Activated naive CD4-positive, alpha-beta T cell treated with anti-CD3 and anti-CD28 coated beads, Interleukin-2, amount 50 U/mL, for 24 hours (primary cell): ENCODE measurements at regions not wholly inside any gene's neighbourhood (a gene's known extent, or its start where the extent isn't known, plus 50 kb on each side); places are given as distances from the start of the nearest gene placed in this dataset.

Experiments
- H3K27ac Mint-ChIP-seq: one replicate; pipeline ENCODE4 v1.8.0; 2021; ENCODE audit warnings: mild to moderate bottlenecking, mixed read lengths
- H3K27me3 Mint-ChIP-seq: one replicate; pipeline ENCODE4 v1.8.0; 2021; ENCODE audit warnings: mixed read lengths
- H3K36me3 Mint-ChIP-seq: one replicate; pipeline ENCODE4 v1.8.0; 2021; ENCODE audit warnings: mixed read lengths
- H3K4me1 Mint-ChIP-seq: one replicate; pipeline ENCODE4 v1.8.0; 2021; ENCODE audit warnings: mixed read lengths
- H3K4me3 Mint-ChIP-seq: one replicate; pipeline ENCODE4 v1.8.0; 2021; ENCODE audit warnings: mild to moderate bottlenecking, mixed read lengths
- H3K9me3 Mint-ChIP-seq: one replicate; pipeline ENCODE4 v1.8.0; 2021; ENCODE audit warnings: mixed read lengths

GRCh38 chr6:21350926-21351325 lies 242.6 kb upstream of the SOX4 start:
- H3K4me1 Mint-ChIP-seq = no peaks in the 10 kb centered on the region
- H3K27ac Mint-ChIP-seq = no peak overlapping the region
- peaks cover 1% of the 10 kb centered on the region for H3K27me3 Mint-ChIP-seq
- H3K36me3 Mint-ChIP-seq = no peaks in the 10 kb centered on the region
- no peaks in the 10 kb centered on the region for H3K9me3 Mint-ChIP-seq
- H3K4me3 Mint-ChIP-seq = no peak overlapping the region

DNA sequence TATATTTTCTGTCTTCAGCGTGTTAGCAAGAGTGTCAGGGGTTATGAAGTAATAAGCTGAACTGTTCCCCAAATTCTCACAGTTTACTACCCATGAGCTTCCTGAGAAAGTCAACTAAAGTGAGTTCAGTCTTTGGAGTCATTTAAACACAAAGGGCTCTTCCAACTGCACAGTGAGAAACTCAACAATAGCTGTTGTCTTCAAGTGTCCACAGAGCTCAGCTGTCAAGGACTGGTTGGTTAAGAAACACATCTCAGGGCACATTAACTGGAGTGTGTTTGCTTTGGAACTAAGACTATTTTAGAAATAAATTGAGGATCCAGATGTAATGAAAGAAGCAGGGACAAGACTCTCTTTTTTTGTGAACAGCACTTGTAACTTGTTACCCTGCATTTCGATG lies 241.4 kb upstream of the SOX4 start:
- Mint-ChIP-seq H3K9me3 (no peaks in the 10 kb centered on the region), H3K4me1 (no peaks in the 10 kb centered on the region), H3K4me3 (no peak overlapping the region)

DNA sequence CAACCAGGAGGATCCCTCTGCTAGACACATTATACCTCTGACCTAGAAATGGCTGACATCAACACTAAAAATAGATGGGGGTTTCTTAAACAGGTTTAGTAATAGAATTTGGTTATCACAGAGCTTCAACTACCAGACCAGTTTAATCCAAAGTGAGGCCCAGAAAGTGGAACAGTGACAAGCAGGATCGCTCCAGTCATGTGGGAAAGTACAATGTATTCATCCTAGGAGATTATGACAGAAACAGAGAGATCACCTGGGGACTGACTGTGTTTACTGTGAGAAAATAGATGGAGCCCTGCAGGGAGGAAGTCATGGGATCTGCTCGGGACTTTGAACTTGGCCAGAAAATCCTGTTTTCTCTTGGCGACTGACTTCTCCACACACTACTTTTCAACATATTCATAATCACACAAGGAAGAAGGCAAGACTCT lies 238.7 kb upstream of the SOX4 start:
- Mint-ChIP-seq H3K27me3 (no peaks in the 10 kb centered on the region), H3K4me1 (no peaks in the 10 kb centered on the region), H3K36me3 (no peaks in the 10 kb centered on the region), H3K27ac (no peak overlapping the region), H3K4me3 (no peak overlapping the region), H3K9me3 (no peaks in the 10 kb centered on the region)

More for the DNA sequence above, 241.4 kb upstream of the SOX4 start:
- Mint-ChIP-seq H3K27ac (no peak overlapping the region), H3K27me3 (no peaks in the 10 kb centered on the region), H3K36me3 (no peaks in the 10 kb centered on the region)

GRCh38 chr6:21355638-21356037 lies 237.9 kb upstream of the SOX4 start:
- Mint-ChIP-seq H3K27ac (no peak overlapping the region), H3K9me3 (no peaks in the 10 kb centered on the region), H3K36me3 (no peaks in the 10 kb centered on the region), H3K4me1 (no peaks in the 10 kb centered on the region), H3K4me3 (no peak overlapping the region), H3K27me3 (no peaks in the 10 kb centered on the region)

GRCh38 chr6:21357262-21357661 lies 236.3 kb upstream of the SOX4 start:
- Mint-ChIP-seq H3K36me3 (no peaks in the 10 kb centered on the region), H3K4me1 (no peaks in the 10 kb centered on the region), H3K4me3 (no peak overlapping the region), H3K27ac (no peak overlapping the region), H3K27me3 (no peaks in the 10 kb centered on the region), H3K9me3 (no peaks in the 10 kb centered on the region)

GRCh38 chr6:21359926-21360325 lies 233.6 kb upstream of the SOX4 start:
- H3K27me3 Mint-ChIP-seq = no peaks in the 10 kb centered on the region
- no peaks in the 10 kb centered on the region for H3K36me3 Mint-ChIP-seq
- no peak overlapping the region for H3K27ac Mint-ChIP-seq
- no peaks in the 10 kb centered on the region for H3K9me3 Mint-ChIP-seq
- no peaks in the 10 kb centered on the region for H3K4me1 Mint-ChIP-seq
- no peak overlapping the region for H3K4me3 Mint-ChIP-seq

- H3K4me1 Mint-ChIP-seq = no peaks in the 10 kb centered on the region
- no peaks in the 10 kb centered on the region for H3K27me3 Mint-ChIP-seq
- H3K9me3 Mint-ChIP-seq = no peaks in the 10 kb centered on the region
- no peak overlapping the region for H3K27ac Mint-ChIP-seq
- H3K4me3 Mint-ChIP-seq = no peak overlapping the region
- H3K36me3 Mint-ChIP-seq = no peaks in the 10 kb centered on the region
Measured at GRCh38 chr6:21360336-21360735, 233.2 kb upstream of the SOX4 start.

DNA sequence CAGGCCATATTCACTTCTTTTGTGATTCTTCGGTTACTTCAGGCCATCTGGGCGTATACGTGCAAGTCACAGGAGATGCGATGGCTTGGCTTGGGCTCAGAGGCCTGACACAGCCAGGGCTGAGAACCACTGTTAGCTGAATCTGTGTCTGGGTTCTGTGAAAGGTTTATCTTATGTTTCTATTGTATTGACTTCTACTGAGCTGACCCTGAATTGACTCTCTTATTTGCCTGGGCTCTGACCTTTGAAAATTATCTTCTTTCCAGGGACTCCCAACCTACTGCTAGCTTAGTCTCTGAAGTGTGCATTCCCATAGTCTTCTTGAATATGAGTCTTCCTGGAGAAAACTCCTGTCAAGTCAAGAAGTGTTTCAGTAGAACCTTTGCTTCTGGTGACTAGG lies 226.4 kb upstream of the SOX4 start:
- Mint-ChIP-seq H3K9me3 (no peaks in the 10 kb centered on the region), H3K4me3 (no peak overlapping the region), H3K27ac (no peak overlapping the region), H3K27me3 (no peaks in the 10 kb centered on the region), H3K36me3 (no peaks in the 10 kb centered on the region), H3K4me1 (no peaks in the 10 kb centered on the region)

- H3K27ac Mint-ChIP-seq = no peak overlapping the region
- H3K4me1 Mint-ChIP-seq = no peaks in the 10 kb centered on the region
- H3K36me3 Mint-ChIP-seq = no peaks in the 10 kb centered on the region
- no peaks in the 10 kb centered on the region for H3K9me3 Mint-ChIP-seq
- H3K27me3 Mint-ChIP-seq = no peaks in the 10 kb centered on the region
- no peak overlapping the region for H3K4me3 Mint-ChIP-seq
Measured at GRCh38 chr6:21367649-21368154, 225.8 kb upstream of the SOX4 start.

DNA sequence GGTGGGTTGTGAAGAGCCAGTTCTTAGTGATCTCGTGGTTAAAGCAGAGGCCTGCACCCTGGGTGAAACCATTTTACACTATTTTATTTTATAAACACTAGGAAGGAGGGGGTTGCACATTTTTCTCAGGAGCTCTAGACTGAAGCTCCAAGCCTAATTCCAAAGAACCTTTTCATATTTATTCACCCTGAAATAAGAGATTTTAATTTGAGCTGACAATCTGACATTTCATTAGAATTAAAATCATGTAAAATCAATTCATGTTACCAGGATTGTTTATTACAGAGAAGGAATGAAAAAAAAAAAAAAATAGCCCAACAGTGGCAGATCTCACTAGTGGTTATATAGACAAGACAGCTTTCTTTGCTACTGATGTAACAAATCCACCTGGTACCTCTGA lies 222.5 kb upstream of the SOX4 start:
- Mint-ChIP-seq H3K4me3 (no peak overlapping the region), H3K36me3 (no peaks in the 10 kb centered on the region), H3K4me1 (no peaks in the 10 kb centered on the region), H3K27me3 (no peaks in the 10 kb centered on the region), H3K27ac (no peak overlapping the region), H3K9me3 (no peaks in the 10 kb centered on the region)

GRCh38 chr6:21371676-21372171 lies 221.8 kb upstream of the SOX4 start:
- Mint-ChIP-seq H3K9me3 (no peaks in the 10 kb centered on the region), H3K27me3 (no peaks in the 10 kb centered on the region), H3K36me3 (no peaks in the 10 kb centered on the region), H3K4me1 (no peaks in the 10 kb centered on the region), H3K4me3 (no peak overlapping the region), H3K27ac (no peak overlapping the region)

DNA sequence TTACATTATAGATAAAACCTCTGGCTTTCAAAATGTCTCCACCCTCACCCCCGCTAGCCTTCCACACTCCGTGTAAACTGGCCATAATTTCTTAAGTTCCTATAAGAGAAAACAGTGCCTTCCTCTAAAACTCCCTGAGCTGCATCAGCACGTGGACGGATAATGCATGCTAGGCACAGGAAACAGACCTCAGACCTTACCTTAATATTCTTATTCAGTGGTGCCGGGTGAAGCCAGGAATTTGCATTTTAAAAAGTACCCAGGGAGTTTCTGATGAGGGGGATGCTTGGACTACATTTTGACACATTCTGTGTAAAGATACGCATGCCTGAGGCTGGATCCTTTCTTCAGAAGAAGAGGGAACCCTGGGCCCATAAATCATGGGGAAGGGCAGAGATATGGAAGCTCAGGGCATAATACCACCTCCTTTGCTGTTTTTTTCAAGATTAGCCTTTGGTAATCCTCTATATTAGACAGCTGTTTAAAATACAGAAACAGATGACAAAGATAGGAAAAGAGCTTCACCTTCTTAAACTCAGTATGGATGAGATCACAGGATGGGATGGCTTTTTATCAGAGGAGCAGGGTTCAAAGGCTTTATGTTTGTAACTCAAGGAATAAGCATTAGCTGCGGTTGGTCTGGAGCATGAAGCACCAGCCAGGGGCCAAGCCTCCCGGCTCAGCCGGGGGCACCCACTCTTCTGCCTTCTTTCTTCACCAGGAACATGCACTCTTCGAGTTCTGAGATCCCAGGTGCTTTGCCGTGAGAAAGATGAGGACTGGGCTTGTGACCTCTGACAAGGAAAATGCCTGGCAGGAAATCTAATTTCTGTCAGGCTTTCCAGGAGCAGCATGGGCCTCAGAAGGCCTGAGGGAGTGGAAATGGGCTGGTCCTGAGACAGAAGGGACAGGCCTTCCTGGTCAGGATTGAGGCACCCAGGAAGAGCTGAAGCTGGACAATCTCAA lies 218.1 kb upstream of the SOX4 start:
- H3K36me3 Mint-ChIP-seq = no peaks in the 10 kb centered on the region

GRCh38 chr6:21377356-21377755 lies 216.2 kb upstream of the SOX4 start:
- no peaks in the 10 kb centered on the region for H3K9me3 Mint-ChIP-seq

More for the DNA sequence above, 218.1 kb upstream of the SOX4 start:
- Mint-ChIP-seq H3K9me3 (no peaks in the 10 kb centered on the region), H3K4me3 (no peak overlapping the region), H3K27ac (no peak overlapping the region), H3K27me3 (no peaks in the 10 kb centered on the region), H3K4me1 (no peaks in the 10 kb centered on the region)

GRCh38 chr6:21381331-21381963 lies 212.1 kb upstream of the SOX4 start:
- Mint-ChIP-seq H3K36me3 (no peaks in the 10 kb centered on the region), H3K4me1 (no peaks in the 10 kb centered on the region), H3K9me3 (no peaks in the 10 kb centered on the region), H3K27me3 (no peaks in the 10 kb centered on the region), H3K27ac (no peak overlapping the region), H3K4me3 (no peak overlapping the region)

More at GRCh38 chr6:21377356-21377755, 216.2 kb upstream of the SOX4 start:
- Mint-ChIP-seq H3K4me3 (no peak overlapping the region), H3K36me3 (no peaks in the 10 kb centered on the region), H3K27ac (no peak overlapping the region), H3K4me1 (no peaks in the 10 kb centered on the region), H3K27me3 (no peaks in the 10 kb centered on the region)

DNA sequence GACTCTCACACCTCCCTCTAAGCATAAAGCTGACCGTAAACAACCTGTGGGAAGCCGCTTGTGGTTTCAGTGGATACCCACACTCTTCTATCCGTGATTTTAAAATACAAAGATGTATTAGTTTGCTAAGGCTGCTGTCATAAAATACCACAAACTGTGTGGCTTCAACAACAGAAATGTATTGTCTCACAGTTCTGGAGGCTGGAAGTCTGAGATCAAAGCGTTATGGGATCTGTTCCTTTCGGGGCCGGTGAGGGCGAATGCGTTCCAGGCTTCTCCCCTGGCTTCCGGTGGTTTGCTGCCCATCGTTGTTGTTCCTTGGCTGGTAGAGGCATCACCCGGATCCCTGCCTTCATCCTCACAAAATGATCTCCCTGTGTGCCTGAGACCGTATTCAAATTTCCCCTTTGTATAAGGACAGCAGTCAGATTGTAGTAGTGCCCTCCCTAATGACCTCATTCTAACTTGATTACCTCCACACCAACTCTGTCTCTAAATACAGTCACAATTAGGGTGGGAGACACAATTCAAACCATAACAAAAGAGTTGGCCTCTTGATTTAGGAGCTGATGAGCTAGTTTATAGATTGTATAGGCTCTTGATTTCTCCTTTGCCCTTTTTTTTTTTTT lies 210.6 kb upstream of the SOX4 start:
- Mint-ChIP-seq H3K36me3 (no peaks in the 10 kb centered on the region), H3K4me1 (no peaks in the 10 kb centered on the region), H3K4me3 (no peak overlapping the region), H3K9me3 (no peaks in the 10 kb centered on the region), H3K27me3 (no peaks in the 10 kb centered on the region), H3K27ac (no peak overlapping the region)
